CD14-positive monocyte (primary cell): ENCODE measurements at regions not wholly inside any gene's neighbourhood (a gene's known extent, or its start where the extent isn't known, plus 50 kb on each side); places are given as distances from the start of the nearest gene placed in this dataset.

Experiments
- DNase-seq, 3 donors: peaks; one replicate each; pipeline ENCODE4 v3.0.0-alpha.2; 2011 to 2022
- H2AFZ ChIP-seq: 2 replicates; pipeline ENCODE4 v1.6.0; 2012; ENCODE audit warnings: mild to moderate bottlenecking, low read depth, low read length, inconsistent platforms; ENCODE audit not compliant: insufficient read depth, poor library complexity, severe bottlenecking
- H3K27ac ChIP-seq, 2 donors: 1 replicate in 1 of 2; 2 replicates in 1 of 2; pipeline ENCODE4 v1.5.1; 2012 to 2013; ENCODE audit warnings: low read length in 2 of 2, control low read depth in 1 of 2, inconsistent platforms in 1 of 2, low read depth in 1 of 2, mild to moderate bottlenecking in 1 of 2
- H3K27me3 ChIP-seq, 2 donors: one replicate each; pipeline versions ENCODE4 v1.6.0 to v1.6.1; 2011 to 2013; ENCODE audit warnings: low read length in 2 of 2; ENCODE audit not compliant: control insufficient read depth in 2 of 2, insufficient read depth in 2 of 2
- H3K36me3 ChIP-seq, 2 donors: replicated peaks in 1 of 2; 1 replicate in 1 of 2; 2 replicates in 1 of 2; pipeline versions ENCODE4 v1.5.1 to v1.6.1; 2012 to 2013; ENCODE audit warnings: low read length in 2 of 2, control low read depth in 1 of 2, inconsistent platforms in 1 of 2, mild to moderate bottlenecking in 1 of 2; ENCODE audit not compliant: insufficient read depth in 2 of 2, control insufficient read depth in 1 of 2
- H3K4me1 ChIP-seq, 2 donors: 1 replicate in 1 of 2; 2 replicates in 1 of 2; pipeline versions ENCODE4 v1.5.1 to v1.6.1; 2012 to 2013; ENCODE audit warnings: low read length in 2 of 2, control low read depth in 1 of 2, inconsistent platforms in 1 of 2, mild to moderate bottlenecking in 1 of 2, moderate library complexity in 1 of 2; ENCODE audit not compliant: insufficient read depth in 2 of 2, control insufficient read depth in 1 of 2
- H3K4me2 ChIP-seq: replicated peaks from 2 replicates; pipeline ENCODE3; 2012; ENCODE audit warnings: low read length, moderate library complexity, mild to moderate bottlenecking; ENCODE audit not compliant: poor library complexity, severe bottlenecking; ENCODE audit errors: extremely low read depth
- H3K4me3 ChIP-seq, 3 experiments: fragments of 200-600 bp in 1 of 3; sonication (generic) in 1 of 3; replicated peaks in 1 of 3; 1 replicate in 2 of 3; 2 replicates in 1 of 3; pipeline ENCODE4 v1.5.1; 2011 to 2013; ENCODE audit warnings: low read length in 3 of 3, mild to moderate bottlenecking in 3 of 3, control low read depth in 2 of 3, low read depth in 2 of 3, inconsistent platforms in 1 of 3, moderate library complexity in 1 of 3
- H3K79me2 ChIP-seq: 2 replicates; pipeline ENCODE4 v1.6.0; 2012; ENCODE audit warnings: mild to moderate bottlenecking, control low read depth, inconsistent platforms, low read length, moderate library complexity; ENCODE audit not compliant: insufficient read depth
- H3K9ac ChIP-seq: 2 replicates; pipeline ENCODE4 v1.6.0; 2017; ENCODE audit warnings: low read length, mild to moderate bottlenecking; ENCODE audit not compliant: insufficient read depth, poor library complexity, severe bottlenecking
- H3K9me3 ChIP-seq, 2 donors: replicated peaks in 1 of 2; 1 replicate in 1 of 2; 2 replicates in 1 of 2; pipeline versions ENCODE4 v1.5.1 to v1.6.1; 2012 to 2013; ENCODE audit warnings: low read length in 2 of 2, control low read depth in 1 of 2; ENCODE audit not compliant: control insufficient read depth in 1 of 2, insufficient read depth in 1 of 2
- H4K20me1 ChIP-seq: 2 replicates; pipeline ENCODE4 v1.6.0; 2012; ENCODE audit warnings: mild to moderate bottlenecking, low read length, control low read depth, moderate library complexity; ENCODE audit not compliant: insufficient read depth
- H3K27ac Mint-ChIP-seq, 7 donors: one replicate each; pipeline ENCODE4 v1.8.0; 2020; ENCODE audit warnings: mild to moderate bottlenecking in 7 of 7, mixed read lengths in 7 of 7, moderate library complexity in 6 of 7, inconsistent platforms in 2 of 7
- H3K27me3 Mint-ChIP-seq, 3 donors: one replicate each; pipeline ENCODE4 v1.8.0; 2021 to 2022; ENCODE audit warnings: low read depth in 3 of 3, mild to moderate bottlenecking in 3 of 3, mixed read lengths in 3 of 3, moderate library complexity in 3 of 3, inconsistent platforms in 1 of 3
- H3K36me3 Mint-ChIP-seq, 2 donors: one replicate each; pipeline ENCODE4 v1.8.0; 2020; ENCODE audit warnings: mixed read lengths in 2 of 2, inconsistent platforms in 1 of 2, mild to moderate bottlenecking in 1 of 2
- H3K4me1 Mint-ChIP-seq: one replicate; pipeline ENCODE4 v1.8.0; 2020; ENCODE audit warnings: mild to moderate bottlenecking, mixed read lengths
- H3K4me3 Mint-ChIP-seq, 2 donors: one replicate each; pipeline ENCODE4 v1.8.0; 2020; ENCODE audit warnings: mild to moderate bottlenecking in 2 of 2, mixed read lengths in 2 of 2, moderate library complexity in 1 of 2
- H3K9me3 Mint-ChIP-seq, 7 donors: one replicate each; pipeline ENCODE4 v1.8.0; 2020 to 2022; ENCODE audit warnings: mixed read lengths in 7 of 7, mild to moderate bottlenecking in 6 of 7, moderate library complexity in 6 of 7, inconsistent platforms in 2 of 7
- CTCF ChIP-seq: fragments of 200-600 bp; IDR thresholded peaks from one replicate; pipeline ENCODE4 v1.8.0; 2022; ENCODE audit warnings: antibody characterized with exemption, mild to moderate bottlenecking
- WGBS: methylation state at CpG from one replicate; pipeline ENCODE4 v1.1.5; 2013; ENCODE audit warnings: missing lambda C conversion rate; ENCODE audit not compliant: insufficient coverage; 5-methylcytosine and 5-hydroxymethylcytosine counted together
- intact Hi-C, 2 donors: fragments of 100-400 bp; cut with micrococcal nuclease; formaldehyde crosslinking; loops; one replicate each; pipeline versions ENCODE4 v1.15.0 to v1.15.1; 2023

- Histone ChIP-seq H4K20me1 (no peaks in the 10 kb centered on the region), H3K9me3 (no peaks in the 10 kb centered on the region), H3K27me3 (no peaks in the 10 kb centered on the region), H2AFZ (no peak overlapping the region), H3K27ac (no peak overlapping the region), H3K36me3 (no peaks in the 10 kb centered on the region), H3K4me3 (no peak overlapping the region), H3K4me2 (no peak overlapping the region), H3K9ac (no peak overlapping the region), H3K79me2 (no peaks in the 10 kb centered on the region), H3K4me1 (no peaks in the 10 kb centered on the region)
- no peaks in the 10 kb centered on the region for H3K4me1 Mint-ChIP-seq
- DNase-seq = no peak
- H3K4me3 Mint-ChIP-seq = no peak overlapping the region
- no peak overlapping the region for H3K27ac Mint-ChIP-seq
- H3K36me3 Mint-ChIP-seq = no peaks in the 10 kb centered on the region
- intact Hi-C loops = no loop called here
- no peaks in the 10 kb centered on the region for H3K27me3 Mint-ChIP-seq
- peaks cover 0 to 7% (median 0%) of the 10 kb centered on the region in 7 donors for H3K9me3 Mint-ChIP-seq
- no peak for TF ChIP-seq CTCF
Measured at GRCh38 chrY:12615733-12616446, 85.1 kb upstream of the USP9Y start.

- Histone ChIP-seq H3K36me3 (no peaks in the 10 kb centered on the region), H3K4me2 (no peak overlapping the region), H4K20me1 (no peaks in the 10 kb centered on the region), H3K27me3 (no peaks in the 10 kb centered on the region), H3K79me2 (no peaks in the 10 kb centered on the region), H3K27ac (no peak overlapping the region), H3K4me3 (no peak overlapping the region), H3K4me1 (no peaks in the 10 kb centered on the region), H3K9ac (no peak overlapping the region), H2AFZ (no peak overlapping the region), H3K9me3 (no peaks in the 10 kb centered on the region)
- TF ChIP-seq CTCF = no peak
- Mint-ChIP-seq H3K9me3 (no peaks in the 10 kb centered on the region), H3K36me3 (no peaks in the 10 kb centered on the region), H3K27ac (no peak overlapping the region), H3K27me3 (no peaks in the 10 kb centered on the region), H3K4me3 (no peak overlapping the region), H3K4me1 (no peaks in the 10 kb centered on the region)
- WGBS = 58% methylated on average over 9 of the region's 16 CpGs
- no peak for DNase-seq
- intact Hi-C loops = no loop called here
Measured at GRCh38 chrY:12621454-12622081, 79.5 kb upstream of the USP9Y start.
